Endodermal cell (in vitro differentiated cells): ENCODE measurements at regions not wholly inside any gene's neighbourhood (a gene's known extent, or its start where the extent isn't known, plus 50 kb on each side); places are given as distances from the start of the nearest gene placed in this dataset.

ENCODE experiments used
- DNase-seq: peaks from one replicate; pipeline ENCODE4 v3.0.0-alpha.2; 2017
- H3K27ac ChIP-seq: 2 replicates; pipeline ENCODE4 v1.5.1; 2013; ENCODE audit warnings: mild to moderate bottlenecking, low read depth, low read length, moderate library complexity
- H3K27me3 ChIP-seq: 2 replicates; pipeline ENCODE4 v1.6.1; 2013; ENCODE audit warnings: mild to moderate bottlenecking, low read length, moderate library complexity; ENCODE audit not compliant: insufficient read depth, control insufficient read depth, poor library complexity, severe bottlenecking
- H3K36me3 ChIP-seq: 2 replicates; pipeline ENCODE4 v1.7.0; 2013; ENCODE audit warnings: mild to moderate bottlenecking, low read length, moderate library complexity; ENCODE audit not compliant: control insufficient read depth, insufficient read depth
- H3K4me1 ChIP-seq: one replicate; pipeline ENCODE4 v1.7.0; 2013; ENCODE audit warnings: low read length; ENCODE audit not compliant: control insufficient read depth, insufficient read depth
- H3K4me3 ChIP-seq: 2 replicates; pipeline ENCODE4 v1.5.1; 2013; ENCODE audit warnings: mild to moderate bottlenecking, low read length, moderate library complexity
- H3K9ac ChIP-seq: 2 replicates; pipeline ENCODE4 v1.6.1; 2013; ENCODE audit warnings: mild to moderate bottlenecking, low read length, moderate library complexity; ENCODE audit not compliant: poor library complexity, severe bottlenecking; ENCODE audit errors: extremely low read depth
- H3K9me3 ChIP-seq: 2 replicates; pipeline ENCODE4 v1.6.1; 2013; ENCODE audit warnings: mild to moderate bottlenecking, low read length, moderate library complexity; ENCODE audit not compliant: control insufficient read depth
- H3K27ac Mint-ChIP-seq: 2 replicates; pipeline ENCODE4 v1.8.0; 2020; ENCODE audit warnings: mixed read lengths
- H3K27me3 Mint-ChIP-seq: 2 replicates; pipeline ENCODE4 v1.8.0; 2021; ENCODE audit warnings: mild to moderate bottlenecking, mixed read lengths; ENCODE audit not compliant: insufficient read depth
- H3K36me3 Mint-ChIP-seq: 2 replicates; pipeline ENCODE4 v1.8.0; 2020; ENCODE audit warnings: low read depth, mixed read lengths
- H3K4me1 Mint-ChIP-seq: 2 replicates; pipeline ENCODE4 v1.8.0; 2020; ENCODE audit warnings: mixed read lengths
- H3K4me3 Mint-ChIP-seq: 2 replicates; pipeline ENCODE4 v1.8.0; 2020; ENCODE audit warnings: mild to moderate bottlenecking, moderate library complexity, mixed read lengths
- H3K9me3 Mint-ChIP-seq: 2 replicates; pipeline ENCODE4 v1.8.0; 2020; ENCODE audit warnings: mild to moderate bottlenecking, mixed read lengths
- WGBS, 2 experiments: methylation state at CpG; one replicate each; pipeline versions ENCODE4 v1.1.5 to v1.1.7; 2013; ENCODE audit warnings: missing lambda C conversion rate in 2 of 2, mixed read lengths in 1 of 2; ENCODE audit not compliant: insufficient coverage in 1 of 2, insufficient read length in 1 of 2; 5-methylcytosine and 5-hydroxymethylcytosine counted together
- TF ChIP-seq, protein P1 (sequence below): fragments of 200-600 bp; sonication (generic); conservative IDR thresholded peaks from 2 replicates; pipeline ENCODE4 v1.5.0; 2021; ENCODE audit warnings: antibody characterized with exemption, mild to moderate bottlenecking

DNA sequence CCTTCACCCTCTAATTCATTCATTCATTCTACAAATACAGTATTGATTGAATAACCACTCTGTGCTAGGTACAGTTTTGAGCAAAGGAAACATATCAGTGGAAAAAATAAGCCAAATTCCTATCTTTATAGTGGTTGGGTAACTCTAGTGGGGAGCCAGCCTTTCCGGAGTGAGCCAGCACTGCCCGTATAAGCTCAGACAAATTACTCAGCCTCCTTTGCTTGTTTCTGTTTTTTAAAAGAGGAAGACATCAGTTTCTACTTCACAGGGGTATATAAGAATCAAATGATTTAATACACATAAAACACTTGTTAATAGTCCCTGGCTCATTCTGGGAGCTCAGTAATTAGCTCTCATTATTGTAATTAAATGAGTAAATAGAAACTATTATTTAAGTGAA, 238.2 kb upstream of the MAD2L1 start:
- TF ChIP-seq, protein P1, sequence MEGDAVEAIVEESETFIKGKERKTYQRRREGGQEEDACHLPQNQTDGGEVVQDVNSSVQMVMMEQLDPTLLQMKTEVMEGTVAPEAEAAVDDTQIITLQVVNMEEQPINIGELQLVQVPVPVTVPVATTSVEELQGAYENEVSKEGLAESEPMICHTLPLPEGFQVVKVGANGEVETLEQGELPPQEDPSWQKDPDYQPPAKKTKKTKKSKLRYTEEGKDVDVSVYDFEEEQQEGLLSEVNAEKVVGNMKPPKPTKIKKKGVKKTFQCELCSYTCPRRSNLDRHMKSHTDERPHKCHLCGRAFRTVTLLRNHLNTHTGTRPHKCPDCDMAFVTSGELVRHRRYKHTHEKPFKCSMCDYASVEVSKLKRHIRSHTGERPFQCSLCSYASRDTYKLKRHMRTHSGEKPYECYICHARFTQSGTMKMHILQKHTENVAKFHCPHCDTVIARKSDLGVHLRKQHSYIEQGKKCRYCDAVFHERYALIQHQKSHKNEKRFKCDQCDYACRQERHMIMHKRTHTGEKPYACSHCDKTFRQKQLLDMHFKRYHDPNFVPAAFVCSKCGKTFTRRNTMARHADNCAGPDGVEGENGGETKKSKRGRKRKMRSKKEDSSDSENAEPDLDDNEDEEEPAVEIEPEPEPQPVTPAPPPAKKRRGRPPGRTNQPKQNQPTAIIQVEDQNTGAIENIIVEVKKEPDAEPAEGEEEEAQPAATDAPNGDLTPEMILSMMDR: no peak
- H3K4me1 ChIP-seq: no peaks in the 10 kb centered on the region
- no peak overlapping the region for H3K9ac ChIP-seq
- Mint-ChIP-seq H3K27ac (no peak overlapping the region), H3K36me3 (no peaks in the 10 kb centered on the region), H3K4me1 (no peaks in the 10 kb centered on the region), H3K27me3 (no peaks in the 10 kb centered on the region), H3K9me3 (peaks cover 2% of the 10 kb centered on the region), H3K4me3 (no peak overlapping the region)
- no peak overlapping the region for H3K27ac ChIP-seq
- no peak for DNase-seq
- WGBS, 2 experiments: 72 to 82% methylated on average over 2 of the region's 2 CpGs
- no peaks in the 10 kb centered on the region for H3K36me3 ChIP-seq
- no peaks in the 10 kb centered on the region for H3K9me3 ChIP-seq
- no peak overlapping the region for H3K4me3 ChIP-seq
- H3K27me3 ChIP-seq: no peaks in the 10 kb centered on the region

DNA sequence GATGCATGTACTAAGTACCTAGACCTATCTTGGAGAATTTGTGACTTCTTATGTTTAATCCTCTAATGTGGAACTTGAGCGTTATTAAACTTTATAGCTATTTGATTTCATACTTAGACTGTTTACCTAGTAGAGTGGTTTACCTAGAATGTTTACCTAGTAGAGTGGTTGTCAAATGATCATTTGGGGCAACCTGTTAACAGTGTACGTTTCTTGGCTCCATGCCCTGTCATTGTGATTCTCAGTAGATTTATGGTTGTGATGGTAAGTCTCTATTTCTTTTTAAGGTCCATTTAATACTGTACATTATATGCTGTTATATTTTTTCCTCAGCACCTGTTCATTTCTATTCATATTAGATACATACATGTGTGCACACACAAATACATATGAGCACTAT, 233.0 kb upstream of the MAD2L1 start:
- Histone ChIP-seq H3K9me3 (no peaks in the 10 kb centered on the region), H3K27ac (no peak overlapping the region), H3K4me1 (peaks cover 3% of the 10 kb centered on the region), H3K27me3 (peaks cover 4% of the 10 kb centered on the region), H3K4me3 (no peak overlapping the region), H3K36me3 (no peaks in the 10 kb centered on the region), H3K9ac (no peak overlapping the region)
- TF ChIP-seq, protein P1: no peak
- H3K4me1 Mint-ChIP-seq: peaks cover 8% of the 10 kb centered on the region
- WGBS, 2 experiments: 95% methylated on average over 2 of the region's 2 CpGs; no CpG with 5 or more reads in 1 of the 2 experiments
- H3K27ac Mint-ChIP-seq: no peak overlapping the region
- no peaks in the 10 kb centered on the region for H3K9me3 Mint-ChIP-seq
- H3K36me3 Mint-ChIP-seq: no peaks in the 10 kb centered on the region
- no peak for DNase-seq
- H3K4me3 Mint-ChIP-seq: no peak overlapping the region
- H3K27me3 Mint-ChIP-seq: peaks cover 6% of the 10 kb centered on the region

DNA sequence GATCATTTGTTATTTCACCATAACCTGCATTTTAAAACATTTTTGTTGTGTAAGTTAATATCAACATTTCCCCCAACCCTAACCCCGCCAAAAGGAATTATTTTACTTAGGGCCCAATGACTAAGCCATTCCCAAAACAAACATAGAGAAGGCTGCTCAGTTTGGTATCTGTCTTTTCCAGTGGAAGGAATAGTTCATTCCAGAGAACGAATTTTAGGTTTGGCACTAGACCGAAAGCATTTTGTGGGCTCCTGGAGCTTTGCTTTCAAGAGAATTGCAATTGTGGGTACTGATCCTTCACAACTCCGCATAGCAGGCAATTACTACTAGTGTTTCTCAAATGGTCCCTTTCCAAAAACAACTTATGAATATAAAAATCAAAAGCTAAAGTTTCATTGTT, 226.7 kb upstream of the MAD2L1 start:
- WGBS, 2 experiments: 87 to 100% methylated on average over 2 to 3 of the region's 4 CpGs

More for the DNA sequence above, 226.7 kb upstream of the MAD2L1 start:
- TF ChIP-seq, protein P1: no peak
- no peak overlapping the region for H3K4me3 ChIP-seq
- H3K36me3 Mint-ChIP-seq: no peaks in the 10 kb centered on the region
- H3K4me3 Mint-ChIP-seq: no peak overlapping the region
- no peaks in the 10 kb centered on the region for H3K9me3 ChIP-seq
- no peaks in the 10 kb centered on the region for H3K9me3 Mint-ChIP-seq
- H3K36me3 ChIP-seq: no peaks in the 10 kb centered on the region
- H3K27me3 ChIP-seq: peaks cover 21% of the 10 kb centered on the region
- H3K27ac ChIP-seq: no peak overlapping the region
- peaks cover 6% of the 10 kb centered on the region for H3K27me3 Mint-ChIP-seq
- no peak overlapping the region for H3K27ac Mint-ChIP-seq
- H3K4me1 ChIP-seq: peaks cover 3% of the 10 kb centered on the region
- H3K4me1 Mint-ChIP-seq: peaks cover 8% of the 10 kb centered on the region
- no peak for DNase-seq
- no peak overlapping the region for H3K9ac ChIP-seq
